HG03565 (cell line): ENCODE measurements at regions not wholly inside any gene's neighbourhood (a gene's known extent, or its start where the extent isn't known, plus 50 kb on each side); places are given as distances from the start of the nearest gene placed in this dataset.
"Not testable (repeated sequence)": the region's sequence is repeated elsewhere in the genome, so short reads cannot be mapped to it uniquely, and the experiment has no call there.

Source experiments
- ATAC-seq: cut with Tn5 transposase; IDR thresholded peaks from one replicate; pipeline ENCODE4 v1.9.1; 2021; ENCODE audit warnings: mild to moderate bottlenecking, moderate library complexity; ENCODE audit not compliant: unreplicated experiment

- no peak for ATAC-seq
Observed at GRCh38 chr3:153023896-153024295, 138.1 kb upstream of the RAP2B start.

GRCh38 chr3:153026026-153026425 lies 136.0 kb upstream of the RAP2B start:
- ATAC-seq: peak; percentile 56

GRCh38 chr3:153028381-153028780 lies 133.6 kb upstream of the RAP2B start:
- ATAC-seq: no peak

DNA sequence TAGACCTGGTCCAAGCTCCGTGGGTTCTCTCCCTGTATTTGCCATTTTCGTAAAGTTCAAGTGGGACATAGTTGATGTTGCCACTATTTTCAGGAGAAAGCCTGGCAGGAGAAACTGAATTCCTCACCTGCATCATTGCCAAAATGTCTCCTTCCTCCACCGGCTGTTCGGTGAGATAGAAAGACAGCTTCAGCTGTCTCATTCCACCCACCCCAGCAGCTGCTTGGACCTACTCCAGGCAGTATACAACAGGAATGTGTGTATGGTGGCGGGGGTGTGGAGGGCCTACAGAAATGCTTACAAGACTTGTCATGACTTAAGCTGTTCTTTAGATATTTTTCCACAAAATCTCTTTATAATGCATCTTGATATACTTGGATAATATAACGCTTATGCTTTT lies 132.7 kb upstream of the RAP2B start:
- no peak for ATAC-seq

DNA sequence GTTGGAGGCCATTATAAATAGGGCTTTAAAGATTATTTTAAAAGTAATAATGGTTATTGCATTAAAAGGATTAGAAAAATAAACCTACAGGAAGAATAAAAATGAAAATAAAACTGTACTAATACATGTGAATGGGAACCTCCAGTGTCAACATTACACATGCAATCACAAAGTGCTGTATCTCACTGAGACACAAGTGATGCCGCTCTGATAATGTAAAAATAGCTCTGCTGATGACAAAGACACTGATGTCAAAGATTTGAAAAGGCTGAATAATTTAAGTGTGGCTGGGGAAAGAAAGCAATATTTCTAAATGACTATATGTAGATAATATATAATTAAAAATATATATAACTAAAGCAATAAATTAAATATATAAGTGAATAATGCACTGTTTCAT lies 129.1 kb upstream of the RAP2B start:
- no peak for ATAC-seq

GRCh38 chr3:153036846-153037245 lies 125.2 kb upstream of the RAP2B start:
- ATAC-seq: no peak

DNA sequence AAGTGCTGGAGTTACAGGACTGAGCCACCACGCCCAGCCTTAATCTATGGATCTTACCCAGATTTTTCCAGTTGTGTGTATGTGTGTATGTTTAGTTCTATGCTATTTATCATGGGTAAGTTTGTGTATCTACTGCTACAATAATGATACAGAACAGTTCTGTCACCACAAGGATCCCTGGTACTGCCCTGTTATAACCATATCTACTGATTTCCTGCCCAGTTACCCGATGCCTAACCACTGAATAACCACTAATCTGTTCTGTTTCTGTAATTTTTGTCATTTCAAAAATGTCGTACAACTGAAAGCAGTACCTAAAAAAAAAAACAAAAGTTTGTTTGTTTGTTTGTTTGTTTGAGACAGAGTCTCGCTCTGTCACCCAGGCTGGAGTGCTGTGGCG lies 123.7 kb upstream of the RAP2B start:
- no peak for ATAC-seq

- no peak for ATAC-seq
Observed at GRCh38 chr3:153038779-153039178, 123.2 kb upstream of the RAP2B start.

DNA sequence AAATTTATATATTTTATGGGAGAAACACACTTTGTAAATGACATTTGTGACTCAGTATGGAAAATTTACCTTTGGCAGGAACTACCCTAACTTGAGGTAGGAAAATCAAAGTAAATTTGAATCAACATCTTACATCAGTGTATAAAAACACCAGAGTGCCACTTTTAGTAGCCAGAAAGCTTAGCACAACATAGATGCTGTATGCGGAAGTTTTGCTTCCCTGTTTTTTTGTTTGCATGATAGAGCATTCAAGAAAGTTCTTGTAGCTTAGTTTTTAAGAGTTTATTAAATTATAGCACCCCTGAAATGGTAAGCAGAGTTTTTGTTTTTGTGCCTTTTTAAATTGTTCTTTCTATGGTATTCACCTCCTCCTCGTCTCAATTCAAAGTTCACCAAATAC lies 120.8 kb upstream of the RAP2B start:
- ATAC-seq: no peak

DNA sequence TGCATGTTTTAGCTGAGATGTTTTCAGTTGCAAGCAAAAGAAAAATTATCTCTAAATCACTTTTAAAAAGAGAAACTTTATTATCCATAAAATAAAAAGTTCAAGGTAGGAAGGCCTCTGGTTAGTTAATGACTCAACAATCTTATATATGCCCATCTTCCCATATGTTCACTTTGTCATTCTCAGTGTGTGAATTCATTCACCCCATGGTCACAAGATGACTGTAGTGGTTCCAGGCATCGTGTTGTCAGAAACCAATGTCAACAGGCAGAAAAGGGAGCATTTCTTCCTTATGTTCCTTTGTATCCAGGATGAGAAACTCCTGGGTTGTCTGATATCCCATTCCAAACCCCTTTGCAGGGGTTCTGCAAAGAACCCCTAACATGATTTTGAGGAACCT lies 119.9 kb upstream of the RAP2B start:
- ATAC-seq: no peak

DNA sequence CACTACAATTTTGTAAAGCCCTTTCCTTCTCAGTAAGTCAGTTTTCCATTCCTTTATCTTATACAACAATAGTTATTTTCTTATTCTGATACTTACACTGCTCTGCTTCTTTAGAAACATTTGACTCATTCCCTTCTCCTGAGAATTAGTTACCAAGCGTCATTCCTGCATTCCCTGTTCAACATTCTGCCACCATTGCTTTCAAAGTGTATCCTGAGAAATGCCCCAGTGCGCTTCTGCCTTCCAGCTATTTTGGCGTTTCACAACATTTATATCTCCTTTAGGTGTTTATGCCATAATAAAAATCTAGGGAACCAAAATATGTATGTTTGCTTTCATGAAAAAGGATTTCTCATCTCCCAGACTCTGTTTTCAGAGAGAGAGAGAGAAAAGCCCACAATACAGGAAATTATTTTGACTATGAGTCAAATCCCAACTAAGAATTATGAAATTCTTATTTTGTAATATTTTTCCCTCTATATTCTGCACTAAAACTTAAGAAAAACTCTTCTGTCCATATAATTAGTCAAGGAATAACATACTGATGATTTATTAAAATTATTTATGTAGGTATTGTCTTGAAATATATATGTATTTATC lies 118.2 kb upstream of the RAP2B start:
- ATAC-seq: no peak

GRCh38 chr3:153045150-153045549 lies 116.9 kb upstream of the RAP2B start:
- ATAC-seq: no peak

DNA sequence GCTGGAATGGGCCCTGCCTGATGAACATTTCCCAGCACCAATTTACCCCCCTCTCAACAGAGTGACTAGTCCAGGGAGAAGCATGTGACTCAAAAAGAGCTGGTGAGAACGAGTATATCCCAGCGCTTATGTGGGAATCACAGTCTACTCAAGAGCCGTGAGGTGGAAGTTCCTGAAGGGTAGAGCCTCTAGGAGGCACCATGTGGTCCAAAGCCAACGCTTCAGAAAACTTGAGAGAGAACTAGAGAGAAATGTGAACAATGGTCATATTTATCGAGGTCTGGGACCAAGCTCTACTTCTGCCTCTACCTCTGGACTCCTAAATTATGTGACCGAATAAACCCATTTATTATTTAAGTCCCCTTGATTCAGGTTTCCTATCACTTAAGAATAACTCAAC lies 111.0 kb upstream of the RAP2B start:
- ATAC-seq: no peak

- no peak for ATAC-seq
Observed at GRCh38 chr3:153051427-153052095, 110.5 kb upstream of the RAP2B start.

- no peak for ATAC-seq
Observed at GRCh38 chr3:153052096-153052460, 109.9 kb upstream of the RAP2B start.

DNA sequence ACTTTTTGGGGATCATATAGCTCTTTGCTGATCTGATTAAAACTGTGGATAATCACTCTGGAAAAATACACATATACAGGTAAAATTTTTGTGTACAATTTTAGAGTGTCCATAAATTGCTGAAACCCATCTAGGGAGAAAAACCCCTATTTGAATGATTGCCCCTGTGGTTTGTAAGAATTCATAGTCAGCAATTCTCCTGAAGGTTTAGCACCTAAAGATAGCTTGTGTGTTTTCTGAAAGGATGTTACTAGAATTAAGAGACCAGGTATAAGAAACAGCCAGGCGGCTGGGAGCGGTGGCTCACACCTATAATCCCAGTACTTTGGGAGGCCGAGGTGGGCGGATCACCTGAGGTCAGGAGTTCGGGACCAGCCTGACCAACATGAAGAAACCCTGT lies 106.8 kb upstream of the RAP2B start:
- no peak for ATAC-seq

DNA sequence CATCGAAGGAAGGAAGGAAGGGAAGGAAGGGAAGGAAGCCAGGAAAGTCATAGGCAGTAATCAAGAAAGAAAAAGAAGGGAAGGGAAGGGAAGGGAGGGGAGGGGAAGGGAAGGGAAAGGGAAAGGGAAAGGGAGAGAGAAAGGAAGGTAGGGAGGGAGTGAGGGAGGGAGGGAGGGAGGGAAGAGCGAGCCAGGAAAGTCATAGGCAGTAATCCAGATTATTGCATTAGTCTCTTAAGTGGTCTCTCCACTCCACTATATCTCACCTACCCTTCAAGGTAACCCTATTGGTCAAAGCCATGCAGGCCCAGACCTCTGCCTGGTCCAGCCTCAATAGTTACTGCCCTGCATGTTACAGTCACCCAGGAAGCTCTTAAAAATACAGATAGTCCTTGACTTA lies 106.2 kb upstream of the RAP2B start:
- ATAC-seq: no peak

GRCh38 chr3:153058031-153058688 lies 103.9 kb upstream of the RAP2B start:
- ATAC-seq: not testable (repeated sequence)

GRCh38 chr3:153060346-153060745 lies 101.7 kb upstream of the RAP2B start:
- ATAC-seq: no peak

DNA sequence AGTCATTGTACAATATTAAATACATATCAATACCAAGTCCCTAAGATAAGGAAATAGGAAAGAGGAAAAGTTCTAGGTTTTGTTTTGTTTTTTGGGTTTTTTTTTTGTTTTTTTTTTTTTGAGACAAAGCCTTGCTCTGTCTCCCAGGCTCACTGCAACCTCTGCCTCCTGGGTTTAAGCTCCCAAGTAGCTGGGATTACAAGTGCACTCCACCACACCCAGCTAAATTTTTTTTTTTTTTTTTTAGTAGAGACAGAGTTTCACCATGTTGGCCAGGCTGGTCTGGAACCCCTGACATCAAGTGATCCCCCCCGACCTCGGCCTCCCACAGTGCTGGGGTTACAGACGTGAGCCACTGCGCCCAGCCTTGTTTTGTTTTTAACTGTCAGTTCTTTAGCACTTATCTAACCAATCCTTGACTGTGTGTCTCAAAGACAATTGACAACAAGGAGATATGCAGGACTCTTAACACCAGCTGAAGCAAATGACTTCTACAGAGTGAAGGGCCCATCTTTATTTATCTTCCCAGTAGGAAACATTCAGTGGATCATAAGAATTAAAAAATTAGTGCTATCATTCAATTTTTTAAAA lies 100.0 kb upstream of the RAP2B start:
- no peak for ATAC-seq

DNA sequence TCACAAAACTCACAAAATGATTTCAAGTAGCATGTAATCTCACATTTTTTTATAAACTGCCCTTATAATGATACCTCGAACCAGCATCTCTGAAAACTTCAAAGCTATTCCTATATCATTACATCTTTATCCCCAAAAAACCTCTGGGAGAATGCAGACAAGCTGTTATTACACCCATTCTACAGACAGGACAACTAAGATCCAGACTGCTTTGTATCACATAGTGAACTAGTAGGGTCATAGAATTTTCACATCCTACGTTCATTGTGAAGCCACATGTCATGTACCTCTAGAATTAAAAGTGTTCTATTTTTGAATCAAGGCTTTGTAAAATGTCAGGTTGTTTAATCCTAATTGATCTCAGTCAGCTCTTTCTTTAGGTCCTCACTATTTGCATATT lies 98.7 kb upstream of the RAP2B start:
- ATAC-seq: no peak

DNA sequence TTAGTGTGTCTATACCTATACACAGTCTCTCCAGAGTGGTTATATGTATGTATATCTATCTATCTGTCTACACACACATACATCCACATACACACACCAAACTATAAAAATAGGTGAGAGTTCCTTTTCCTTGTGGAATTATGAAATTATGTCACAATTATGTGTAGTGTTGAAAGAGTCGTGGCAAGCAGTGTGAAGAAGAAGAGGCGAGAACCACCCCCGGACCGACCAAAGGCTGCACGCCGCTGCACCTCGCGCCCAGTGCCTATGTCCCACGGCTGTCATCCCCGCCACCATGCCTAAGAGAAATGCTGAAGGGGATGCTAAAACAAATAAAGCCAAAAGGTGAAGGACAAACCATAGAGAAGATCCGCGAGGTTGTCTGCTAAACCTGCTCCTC lies 95.0 kb upstream of the RAP2B start:
- ATAC-seq: no peak
